ENCODE measurements at regions not wholly inside any gene's neighbourhood (a gene's known extent, or its start where the extent isn't known, plus 50 kb on each side); places are given as distances from the start of the nearest gene placed in this dataset.

- DNase-seq = no peak
Measured at GRCh38 chr2:10964052-10964790, 52.5 kb downstream of the KCNF1 start.

GRCh38 chr2:10965241-10965843 lies 53.6 kb downstream of the KCNF1 start:
- DNase-seq = no peak

GRCh38 chr2:10966056-10966455 lies 54.3 kb downstream of the KCNF1 start:
- DNase-seq = no peak

- no peak for DNase-seq
Measured at GRCh38 chr2:10966741-10967140, 55.0 kb downstream of the KCNF1 start.

GRCh38 chr2:10968176-10968575 lies 56.4 kb downstream of the KCNF1 start:
- DNase-seq = no peak

- no peak for DNase-seq
Measured at GRCh38 chr2:10970666-10971065, 58.9 kb downstream of the KCNF1 start.

- no peak for DNase-seq
Measured at GRCh38 chr2:10971161-10971887, 59.6 kb downstream of the KCNF1 start.

- DNase-seq = no peak
Measured at GRCh38 chr2:10971888-10972260, 60.1 kb downstream of the KCNF1 start.

- no peak for DNase-seq
Measured at GRCh38 chr2:10972683-10973433, 61.1 kb downstream of the KCNF1 start.

- DNase-seq = no peak
Measured at GRCh38 chr2:10973766-10974165, 62.0 kb downstream of the KCNF1 start.

GRCh38 chr2:10977003-10977402 lies 65.3 kb downstream of the KCNF1 start:
- DNase-seq = no peak

GRCh38 chr2:10977621-10978020 lies 65.9 kb downstream of the KCNF1 start:
- DNase-seq = no peak

GRCh38 chr2:10978090-10978670 lies 66.4 kb downstream of the KCNF1 start:
- no peak for DNase-seq

GRCh38 chr2:10980071-10980470 lies 68.3 kb downstream of the KCNF1 start:
- DNase-seq = no peak

GRCh38 chr2:10980886-10981425 lies 69.2 kb downstream of the KCNF1 start:
- no peak for DNase-seq

GRCh38 chr2:10981451-10981850 lies 69.7 kb downstream of the KCNF1 start:
- no peak for DNase-seq

GRCh38 chr2:10981941-10982431 lies 70.3 kb downstream of the KCNF1 start:
- no peak for DNase-seq

GRCh38 chr2:10982931-10983701 lies 71.4 kb downstream of the KCNF1 start:
- DNase-seq = no peak

- no peak for DNase-seq
Measured at GRCh38 chr2:10983711-10984110, 72.0 kb downstream of the KCNF1 start.

- DNase-seq = no peak
Measured at GRCh38 chr2:10984418-10985135, 72.8 kb downstream of the KCNF1 start.

GRCh38 chr2:10985260-10985659 lies 73.5 kb downstream of the KCNF1 start:
- DNase-seq = no peak
